HL-60 (cell line): ENCODE measurements at regions not wholly inside any gene's neighbourhood (a gene's known extent, or its start where the extent isn't known, plus 50 kb on each side); places are given as distances from the start of the nearest gene placed in this dataset.

ENCODE experiments used
- DNase-seq, 2 experiments: peaks; one replicate each; pipeline ENCODE4 v3.0.0-alpha.2; 2010 to 2020; ENCODE audit warnings: low read depth in 1 of 2, low spot score in 1 of 2
- H3K27ac ChIP-seq: fragments of 250-450 bp; sonication (Bioruptor Pico); replicated peaks from 2 replicates; pipeline ENCODE4 v1.5.1; 2020; ENCODE audit warnings: mild to moderate bottlenecking, moderate library complexity
- H3K27me3 ChIP-seq: fragments of 250-450 bp; sonication (Bioruptor Pico); 2 replicates; pipeline ENCODE4 v1.5.1; 2021; ENCODE audit warnings: mild to moderate bottlenecking, moderate library complexity; ENCODE audit not compliant: insufficient read depth, poor library complexity, severe bottlenecking
- H3K4me3 ChIP-seq: replicated peaks from 2 replicates; pipeline ENCODE4 v1.5.1; 2011; ENCODE audit warnings: mild to moderate bottlenecking, control low read depth, low read length; ENCODE audit not compliant: insufficient read depth
- GABPA ChIP-seq: IDR thresholded peaks from 2 replicates; pipeline ENCODE4 v1.6.1; 2012; ENCODE audit warnings: low read depth
- POLR2AphosphoS5 ChIP-seq: IDR thresholded peaks from 2 replicates; pipeline ENCODE4 v1.6.1; 2012; ENCODE audit warnings: low read depth
- SPI1 ChIP-seq: IDR thresholded peaks from 2 replicates; pipeline ENCODE4 v1.6.1; 2012; ENCODE audit warnings: low read depth, mild to moderate bottlenecking, borderline replicate concordance
- TF ChIP-seq, protein P1 (sequence below): IDR thresholded peaks from 2 replicates; pipeline ENCODE4 v1.6.1; 2012; ENCODE audit warnings: low read depth; ENCODE audit not compliant: insufficient replicate concordance
- TF ChIP-seq, protein P2 (sequence below): IDR thresholded peaks from one replicate; pipeline ENCODE4 v1.5.1; 2011; ENCODE audit warnings: low read length, control low read depth, inconsistent platforms; ENCODE audit not compliant: insufficient read depth

DNA sequence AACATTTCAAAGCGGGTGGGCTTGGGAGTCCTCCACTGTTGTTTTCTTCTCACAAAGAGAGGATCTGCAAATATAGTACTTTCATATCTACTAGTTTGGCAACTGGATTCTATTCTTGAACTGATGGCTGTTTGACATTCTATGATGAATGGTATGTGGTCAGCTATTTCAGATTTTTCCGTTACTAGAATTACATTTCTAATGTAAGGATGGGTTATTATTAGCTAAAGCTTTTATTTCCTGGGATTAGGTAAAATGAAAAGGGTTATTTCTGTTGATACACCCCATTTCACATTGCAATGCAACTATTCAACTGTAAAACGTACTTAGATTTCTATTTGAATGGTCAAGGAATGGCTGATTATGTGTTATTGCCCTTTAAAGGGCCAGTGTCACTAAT lies 629.7 kb downstream of the DACH1 start:
- Histone ChIP-seq H3K27ac (no peak overlapping the region), H3K27me3 (no peaks in the 10 kb centered on the region), H3K4me3 (no peak overlapping the region)
- TF ChIP-seq, protein P1, sequence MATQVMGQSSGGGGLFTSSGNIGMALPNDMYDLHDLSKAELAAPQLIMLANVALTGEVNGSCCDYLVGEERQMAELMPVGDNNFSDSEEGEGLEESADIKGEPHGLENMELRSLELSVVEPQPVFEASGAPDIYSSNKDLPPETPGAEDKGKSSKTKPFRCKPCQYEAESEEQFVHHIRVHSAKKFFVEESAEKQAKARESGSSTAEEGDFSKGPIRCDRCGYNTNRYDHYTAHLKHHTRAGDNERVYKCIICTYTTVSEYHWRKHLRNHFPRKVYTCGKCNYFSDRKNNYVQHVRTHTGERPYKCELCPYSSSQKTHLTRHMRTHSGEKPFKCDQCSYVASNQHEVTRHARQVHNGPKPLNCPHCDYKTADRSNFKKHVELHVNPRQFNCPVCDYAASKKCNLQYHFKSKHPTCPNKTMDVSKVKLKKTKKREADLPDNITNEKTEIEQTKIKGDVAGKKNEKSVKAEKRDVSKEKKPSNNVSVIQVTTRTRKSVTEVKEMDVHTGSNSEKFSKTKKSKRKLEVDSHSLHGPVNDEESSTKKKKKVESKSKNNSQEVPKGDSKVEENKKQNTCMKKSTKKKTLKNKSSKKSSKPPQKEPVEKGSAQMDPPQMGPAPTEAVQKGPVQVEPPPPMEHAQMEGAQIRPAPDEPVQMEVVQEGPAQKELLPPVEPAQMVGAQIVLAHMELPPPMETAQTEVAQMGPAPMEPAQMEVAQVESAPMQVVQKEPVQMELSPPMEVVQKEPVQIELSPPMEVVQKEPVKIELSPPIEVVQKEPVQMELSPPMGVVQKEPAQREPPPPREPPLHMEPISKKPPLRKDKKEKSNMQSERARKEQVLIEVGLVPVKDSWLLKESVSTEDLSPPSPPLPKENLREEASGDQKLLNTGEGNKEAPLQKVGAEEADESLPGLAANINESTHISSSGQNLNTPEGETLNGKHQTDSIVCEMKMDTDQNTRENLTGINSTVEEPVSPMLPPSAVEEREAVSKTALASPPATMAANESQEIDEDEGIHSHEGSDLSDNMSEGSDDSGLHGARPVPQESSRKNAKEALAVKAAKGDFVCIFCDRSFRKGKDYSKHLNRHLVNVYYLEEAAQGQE = no peak
- TF ChIP-seq POLR2AphosphoS5 (no peak), GABPA (no peak), SPI1 (no peak)
- TF ChIP-seq, protein P2, sequence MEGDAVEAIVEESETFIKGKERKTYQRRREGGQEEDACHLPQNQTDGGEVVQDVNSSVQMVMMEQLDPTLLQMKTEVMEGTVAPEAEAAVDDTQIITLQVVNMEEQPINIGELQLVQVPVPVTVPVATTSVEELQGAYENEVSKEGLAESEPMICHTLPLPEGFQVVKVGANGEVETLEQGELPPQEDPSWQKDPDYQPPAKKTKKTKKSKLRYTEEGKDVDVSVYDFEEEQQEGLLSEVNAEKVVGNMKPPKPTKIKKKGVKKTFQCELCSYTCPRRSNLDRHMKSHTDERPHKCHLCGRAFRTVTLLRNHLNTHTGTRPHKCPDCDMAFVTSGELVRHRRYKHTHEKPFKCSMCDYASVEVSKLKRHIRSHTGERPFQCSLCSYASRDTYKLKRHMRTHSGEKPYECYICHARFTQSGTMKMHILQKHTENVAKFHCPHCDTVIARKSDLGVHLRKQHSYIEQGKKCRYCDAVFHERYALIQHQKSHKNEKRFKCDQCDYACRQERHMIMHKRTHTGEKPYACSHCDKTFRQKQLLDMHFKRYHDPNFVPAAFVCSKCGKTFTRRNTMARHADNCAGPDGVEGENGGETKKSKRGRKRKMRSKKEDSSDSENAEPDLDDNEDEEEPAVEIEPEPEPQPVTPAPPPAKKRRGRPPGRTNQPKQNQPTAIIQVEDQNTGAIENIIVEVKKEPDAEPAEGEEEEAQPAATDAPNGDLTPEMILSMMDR = no peak
- DNase-seq = no peak

DNA sequence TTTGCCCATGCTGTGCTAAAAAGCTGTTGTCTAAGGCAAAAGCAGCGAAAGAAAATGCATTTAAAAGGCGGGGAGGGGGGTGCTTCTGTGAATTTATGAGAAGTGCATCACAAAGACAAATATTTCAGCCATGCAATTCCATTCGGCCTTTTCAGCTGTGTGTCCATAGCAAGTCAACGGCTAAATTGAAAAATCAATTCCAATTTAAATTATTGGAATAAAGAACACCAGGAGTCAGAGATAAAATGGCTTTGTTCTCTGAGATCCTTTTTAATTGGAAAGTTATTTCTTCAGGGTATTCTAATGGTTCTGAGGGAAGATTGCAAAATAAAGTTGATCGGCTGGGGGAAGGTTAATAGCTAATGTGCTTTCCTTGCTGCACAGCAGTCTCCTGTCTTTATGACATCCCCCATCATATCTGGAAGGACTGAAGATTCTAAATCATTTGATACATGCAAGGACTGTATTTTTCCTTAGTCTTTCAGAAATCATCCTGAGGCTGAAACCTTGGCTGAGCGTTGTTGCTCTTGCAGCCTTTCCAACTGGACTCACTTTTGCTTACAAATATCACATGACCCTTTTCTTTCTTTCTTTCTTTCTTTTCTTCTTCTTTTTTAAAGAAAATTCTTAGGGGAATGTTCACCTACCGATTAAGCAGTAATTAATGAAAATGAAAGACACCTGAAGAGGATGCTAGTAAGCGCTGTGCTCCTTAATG lies 647.1 kb downstream of the DACH1 start:
- DNase-seq = no peak
- Histone ChIP-seq H3K27ac (no peak overlapping the region), H3K4me3 (no peak overlapping the region), H3K27me3 (no peaks in the 10 kb centered on the region)
- TF ChIP-seq, protein P1 = no peak
- no peak for TF ChIP-seq SPI1
- TF ChIP-seq, protein P2 = no peak
- TF ChIP-seq POLR2AphosphoS5 = no peak
- no peak for TF ChIP-seq GABPA

- no peak for DNase-seq
- H3K4me3 ChIP-seq = no peak overlapping the region
- TF ChIP-seq GABPA (no peak), POLR2AphosphoS5 (no peak), SPI1 (no peak)
- TF ChIP-seq, protein P2 = no peak
- TF ChIP-seq, protein P1 = no peak
- H3K27ac ChIP-seq = no peak overlapping the region
- H3K27me3 ChIP-seq = no peaks in the 10 kb centered on the region
Observed at GRCh38 chr13:71218960-71219359, 648.0 kb downstream of the DACH1 start.
